Retina (tissue), 1 donor: ENCODE measurements at regions not wholly inside any gene's neighbourhood (a gene's known extent, or its start where the extent isn't known, plus 50 kb on each side); places are given as distances from the start of the nearest gene placed in this dataset.

Experiments used
- DNase-seq: peaks from one replicate; pipeline ENCODE4 v3.0.0-alpha.2; 2016

GRCh38 chrX:109934935-109935334 is 68.0 kb upstream of the TMEM164 start:
- DNase-seq, result no peak

GRCh38 chrX:109936114-109936513 is 66.8 kb upstream of the TMEM164 start:
- no peak for DNase-seq

- no peak for DNase-seq
Measured at GRCh38 chrX:109936598-109936997, 66.3 kb upstream of the TMEM164 start.

- DNase-seq, result no peak
Measured at GRCh38 chrX:109939498-109939897, 63.4 kb upstream of the TMEM164 start.

GRCh38 chrX:109940411-109940810 is 62.5 kb upstream of the TMEM164 start:
- no peak for DNase-seq

GRCh38 chrX:109943092-109943739 is 59.7 kb upstream of the TMEM164 start:
- no peak for DNase-seq

GRCh38 chrX:109943740-109944092 is 59.2 kb upstream of the TMEM164 start:
- no peak for DNase-seq

- DNase-seq, result no peak
Measured at GRCh38 chrX:109952050-109952449, 50.9 kb upstream of the TMEM164 start.

GRCh38 chrX:109952985-109953905 is 49.7 kb upstream of the TMEM164 start:
- DNase-seq, result no peak
